CD14-positive monocyte (primary cell): ENCODE measurements at regions not wholly inside any gene's neighbourhood (a gene's known extent, or its start where the extent isn't known, plus 50 kb on each side); places are given as distances from the start of the nearest gene placed in this dataset.
"Not testable (repeated sequence)": the region's sequence is repeated elsewhere in the genome, so short reads cannot be mapped to it uniquely, and the experiment has no call there.

Source experiments
- DNase-seq, 3 donors: peaks; one replicate each; pipeline ENCODE4 v3.0.0-alpha.2; 2011 to 2022
- H2AFZ ChIP-seq: 2 replicates; pipeline ENCODE4 v1.6.0; 2012; ENCODE audit warnings: mild to moderate bottlenecking, low read depth, low read length, inconsistent platforms; ENCODE audit not compliant: insufficient read depth, poor library complexity, severe bottlenecking
- H3K27ac ChIP-seq, 2 donors: 1 replicate in 1 of 2; 2 replicates in 1 of 2; pipeline ENCODE4 v1.5.1; 2012 to 2013; ENCODE audit warnings: low read length in 2 of 2, control low read depth in 1 of 2, inconsistent platforms in 1 of 2, low read depth in 1 of 2, mild to moderate bottlenecking in 1 of 2
- H3K27me3 ChIP-seq, 2 donors: one replicate each; pipeline versions ENCODE4 v1.6.0 to v1.6.1; 2011 to 2013; ENCODE audit warnings: low read length in 2 of 2; ENCODE audit not compliant: control insufficient read depth in 2 of 2, insufficient read depth in 2 of 2
- H3K36me3 ChIP-seq, 2 donors: replicated peaks in 1 of 2; 1 replicate in 1 of 2; 2 replicates in 1 of 2; pipeline versions ENCODE4 v1.5.1 to v1.6.1; 2012 to 2013; ENCODE audit warnings: low read length in 2 of 2, control low read depth in 1 of 2, inconsistent platforms in 1 of 2, mild to moderate bottlenecking in 1 of 2; ENCODE audit not compliant: insufficient read depth in 2 of 2, control insufficient read depth in 1 of 2
- H3K4me1 ChIP-seq, 2 donors: 1 replicate in 1 of 2; 2 replicates in 1 of 2; pipeline versions ENCODE4 v1.5.1 to v1.6.1; 2012 to 2013; ENCODE audit warnings: low read length in 2 of 2, control low read depth in 1 of 2, inconsistent platforms in 1 of 2, mild to moderate bottlenecking in 1 of 2, moderate library complexity in 1 of 2; ENCODE audit not compliant: insufficient read depth in 2 of 2, control insufficient read depth in 1 of 2
- H3K4me2 ChIP-seq: replicated peaks from 2 replicates; pipeline ENCODE3; 2012; ENCODE audit warnings: low read length, moderate library complexity, mild to moderate bottlenecking; ENCODE audit not compliant: poor library complexity, severe bottlenecking; ENCODE audit errors: extremely low read depth
- H3K4me3 ChIP-seq, 3 experiments: fragments of 200-600 bp in 1 of 3; sonication (generic) in 1 of 3; replicated peaks in 1 of 3; 1 replicate in 2 of 3; 2 replicates in 1 of 3; pipeline ENCODE4 v1.5.1; 2011 to 2013; ENCODE audit warnings: low read length in 3 of 3, mild to moderate bottlenecking in 3 of 3, control low read depth in 2 of 3, low read depth in 2 of 3, inconsistent platforms in 1 of 3, moderate library complexity in 1 of 3
- H3K79me2 ChIP-seq: 2 replicates; pipeline ENCODE4 v1.6.0; 2012; ENCODE audit warnings: mild to moderate bottlenecking, control low read depth, inconsistent platforms, low read length, moderate library complexity; ENCODE audit not compliant: insufficient read depth
- H3K9ac ChIP-seq: 2 replicates; pipeline ENCODE4 v1.6.0; 2017; ENCODE audit warnings: low read length, mild to moderate bottlenecking; ENCODE audit not compliant: insufficient read depth, poor library complexity, severe bottlenecking
- H3K9me3 ChIP-seq, 2 donors: replicated peaks in 1 of 2; 1 replicate in 1 of 2; 2 replicates in 1 of 2; pipeline versions ENCODE4 v1.5.1 to v1.6.1; 2012 to 2013; ENCODE audit warnings: low read length in 2 of 2, control low read depth in 1 of 2; ENCODE audit not compliant: control insufficient read depth in 1 of 2, insufficient read depth in 1 of 2
- H4K20me1 ChIP-seq: 2 replicates; pipeline ENCODE4 v1.6.0; 2012; ENCODE audit warnings: mild to moderate bottlenecking, low read length, control low read depth, moderate library complexity; ENCODE audit not compliant: insufficient read depth
- H3K27ac Mint-ChIP-seq, 7 donors: one replicate each; pipeline ENCODE4 v1.8.0; 2020; ENCODE audit warnings: mild to moderate bottlenecking in 7 of 7, mixed read lengths in 7 of 7, moderate library complexity in 6 of 7, inconsistent platforms in 2 of 7
- H3K27me3 Mint-ChIP-seq, 3 donors: one replicate each; pipeline ENCODE4 v1.8.0; 2021 to 2022; ENCODE audit warnings: low read depth in 3 of 3, mild to moderate bottlenecking in 3 of 3, mixed read lengths in 3 of 3, moderate library complexity in 3 of 3, inconsistent platforms in 1 of 3
- H3K36me3 Mint-ChIP-seq, 2 donors: one replicate each; pipeline ENCODE4 v1.8.0; 2020; ENCODE audit warnings: mixed read lengths in 2 of 2, inconsistent platforms in 1 of 2, mild to moderate bottlenecking in 1 of 2
- H3K4me1 Mint-ChIP-seq: one replicate; pipeline ENCODE4 v1.8.0; 2020; ENCODE audit warnings: mild to moderate bottlenecking, mixed read lengths
- H3K4me3 Mint-ChIP-seq, 2 donors: one replicate each; pipeline ENCODE4 v1.8.0; 2020; ENCODE audit warnings: mild to moderate bottlenecking in 2 of 2, mixed read lengths in 2 of 2, moderate library complexity in 1 of 2
- H3K9me3 Mint-ChIP-seq, 7 donors: one replicate each; pipeline ENCODE4 v1.8.0; 2020 to 2022; ENCODE audit warnings: mixed read lengths in 7 of 7, mild to moderate bottlenecking in 6 of 7, moderate library complexity in 6 of 7, inconsistent platforms in 2 of 7
- WGBS: methylation state at CpG from one replicate; pipeline ENCODE4 v1.1.5; 2013; ENCODE audit warnings: missing lambda C conversion rate; ENCODE audit not compliant: insufficient coverage; 5-methylcytosine and 5-hydroxymethylcytosine counted together
- intact Hi-C, 2 donors: fragments of 100-400 bp; cut with micrococcal nuclease; formaldehyde crosslinking; loops; one replicate each; pipeline versions ENCODE4 v1.15.0 to v1.15.1; 2023
- TF ChIP-seq, protein P1 (sequence below): fragments of 200-600 bp; IDR thresholded peaks from one replicate; pipeline ENCODE4 v1.8.0; 2022; ENCODE audit warnings: antibody characterized with exemption, mild to moderate bottlenecking

DNA sequence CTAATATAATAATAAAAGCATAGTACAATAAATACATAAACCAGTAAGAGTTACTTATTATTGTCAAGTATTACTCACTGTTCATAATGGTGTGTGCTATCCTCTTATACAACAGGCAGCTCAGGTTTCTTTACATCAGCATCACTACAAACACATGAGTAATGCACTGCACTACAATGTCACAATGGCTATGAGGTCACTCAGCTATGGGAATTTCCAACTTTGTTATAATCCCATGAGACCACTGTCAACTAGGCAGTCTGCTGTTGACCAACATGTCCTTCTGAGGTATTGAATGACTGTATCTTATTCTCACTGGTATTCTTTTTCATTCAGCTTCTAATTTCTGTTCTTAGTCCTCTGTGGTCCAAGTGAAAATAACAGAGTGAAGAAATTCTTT lies 250.4 kb upstream of the DSEL start:
- Mint-ChIP-seq H3K27ac (no peak overlapping the region), H3K4me3 (no peak overlapping the region), H3K4me1 (no peaks in the 10 kb centered on the region), H3K27me3 (peaks cover 0 to 2% (median 0%) of the 10 kb centered on the region in 3 donors), H3K36me3 (no peaks in the 10 kb centered on the region), H3K9me3 (peaks cover 0 to 8% (median 0%) of the 10 kb centered on the region in 7 donors)
- intact Hi-C loops, result no loop called here
- no peak overlapping the region for H2AFZ ChIP-seq
- H3K27ac ChIP-seq, result no peak overlapping the region
- no peak overlapping the region for H3K4me3 ChIP-seq
- no peak overlapping the region for H3K4me2 ChIP-seq
- no peaks in the 10 kb centered on the region for H3K79me2 ChIP-seq
- H3K9ac ChIP-seq, result no peak overlapping the region
- TF ChIP-seq, protein P1, sequence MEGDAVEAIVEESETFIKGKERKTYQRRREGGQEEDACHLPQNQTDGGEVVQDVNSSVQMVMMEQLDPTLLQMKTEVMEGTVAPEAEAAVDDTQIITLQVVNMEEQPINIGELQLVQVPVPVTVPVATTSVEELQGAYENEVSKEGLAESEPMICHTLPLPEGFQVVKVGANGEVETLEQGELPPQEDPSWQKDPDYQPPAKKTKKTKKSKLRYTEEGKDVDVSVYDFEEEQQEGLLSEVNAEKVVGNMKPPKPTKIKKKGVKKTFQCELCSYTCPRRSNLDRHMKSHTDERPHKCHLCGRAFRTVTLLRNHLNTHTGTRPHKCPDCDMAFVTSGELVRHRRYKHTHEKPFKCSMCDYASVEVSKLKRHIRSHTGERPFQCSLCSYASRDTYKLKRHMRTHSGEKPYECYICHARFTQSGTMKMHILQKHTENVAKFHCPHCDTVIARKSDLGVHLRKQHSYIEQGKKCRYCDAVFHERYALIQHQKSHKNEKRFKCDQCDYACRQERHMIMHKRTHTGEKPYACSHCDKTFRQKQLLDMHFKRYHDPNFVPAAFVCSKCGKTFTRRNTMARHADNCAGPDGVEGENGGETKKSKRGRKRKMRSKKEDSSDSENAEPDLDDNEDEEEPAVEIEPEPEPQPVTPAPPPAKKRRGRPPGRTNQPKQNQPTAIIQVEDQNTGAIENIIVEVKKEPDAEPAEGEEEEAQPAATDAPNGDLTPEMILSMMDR, result no peak
- H3K27me3 ChIP-seq, result no peaks in the 10 kb centered on the region
- no peaks in the 10 kb centered on the region for H3K9me3 ChIP-seq
- H3K4me1 ChIP-seq, result no peaks in the 10 kb centered on the region
- no peaks in the 10 kb centered on the region for H3K36me3 ChIP-seq
- no peaks in the 10 kb centered on the region for H4K20me1 ChIP-seq
- no peak for DNase-seq

DNA sequence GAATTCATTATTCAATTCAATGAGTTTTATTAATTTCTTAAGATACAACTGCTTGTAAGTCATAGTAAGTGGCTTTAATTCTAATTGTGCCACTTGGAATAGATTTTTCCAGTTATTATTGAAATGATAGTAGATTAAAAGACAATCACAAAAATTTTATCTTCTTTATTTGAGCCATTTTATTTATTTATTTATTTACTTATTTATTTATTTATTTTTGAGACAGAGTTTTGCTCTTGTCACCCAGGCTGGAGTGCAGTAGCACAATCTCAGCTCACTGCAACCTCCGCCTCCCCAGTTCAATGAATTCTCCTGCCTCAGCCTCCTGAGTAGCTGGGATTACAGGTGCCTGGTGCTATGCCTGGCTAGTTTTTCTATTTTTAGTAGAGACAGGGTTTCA lies 235.7 kb upstream of the DSEL start:
- DNase-seq, H2AFZ ChIP-seq, intact Hi-C loops, H4K20me1 ChIP-seq, H3K4me1 Mint-ChIP-seq, H3K4me2 ChIP-seq, H3K27me3 Mint-ChIP-seq, H3K27ac ChIP-seq, H3K36me3 Mint-ChIP-seq, H3K9ac ChIP-seq, H3K27me3 ChIP-seq, H3K27ac Mint-ChIP-seq, H3K79me2 ChIP-seq, H3K9me3 ChIP-seq, H3K4me3 Mint-ChIP-seq, H3K4me3 ChIP-seq, H3K36me3 ChIP-seq, H3K9me3 Mint-ChIP-seq, H3K4me1 ChIP-seq: not testable (repeated sequence)
- no CpG with 5 or more reads among the region's 1 CpG for WGBS
